Colon (tissue), 2 donors: ENCODE measurements at regions not wholly inside any gene's neighbourhood (a gene's known extent, or its start where the extent isn't known, plus 50 kb on each side); places are given as distances from the start of the nearest gene placed in this dataset.
A peak's percentile ranks its signal among the peaks of the same experiment; 100 is the strongest.
"Not testable (repeated sequence)": the region's sequence is repeated elsewhere in the genome, so short reads cannot be mapped to it uniquely, and the experiment has no call there.

Experiments used
- FAIRE-seq: peaks from 2 replicates; lab custom pipeline; 2012; peaks lifted over from hg19 to GRCh38; lab: Jason Lieb, UNC
- donor health status: control.
- donor health status: control.

GRCh38 chr16:80915079-80915450 lies 91.6 kb downstream of the CMC2 start:
- no peak for FAIRE-seq

- no peak for FAIRE-seq
These were observed 92.2 kb downstream of the CMC2 start for GRCh38 chr16:80914379-80915078.

DNA sequence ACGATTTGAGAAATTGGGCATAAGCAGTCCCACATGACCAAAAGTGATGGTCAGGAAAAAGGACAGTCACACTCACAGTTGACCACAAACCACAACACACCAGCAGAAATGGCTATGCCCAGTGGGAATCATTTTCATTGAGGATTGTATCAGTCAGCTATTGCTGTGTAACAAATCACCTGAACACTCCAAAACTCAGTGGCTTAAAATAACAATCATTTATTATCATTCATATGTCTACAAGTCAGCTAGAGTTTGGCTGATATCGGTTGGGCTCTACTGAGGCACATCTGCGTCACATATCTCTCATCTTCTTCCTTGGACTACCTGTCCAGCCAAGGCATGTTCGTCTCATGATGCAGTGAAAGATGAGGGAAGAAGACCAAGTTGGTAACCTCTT lies 93.3 kb downstream of the CMC2 start:
- FAIRE-seq = no peak

- FAIRE-seq = no peak
These were observed 94.0 kb downstream of the CMC2 start for GRCh38 chr16:80912651-80913050.

DNA sequence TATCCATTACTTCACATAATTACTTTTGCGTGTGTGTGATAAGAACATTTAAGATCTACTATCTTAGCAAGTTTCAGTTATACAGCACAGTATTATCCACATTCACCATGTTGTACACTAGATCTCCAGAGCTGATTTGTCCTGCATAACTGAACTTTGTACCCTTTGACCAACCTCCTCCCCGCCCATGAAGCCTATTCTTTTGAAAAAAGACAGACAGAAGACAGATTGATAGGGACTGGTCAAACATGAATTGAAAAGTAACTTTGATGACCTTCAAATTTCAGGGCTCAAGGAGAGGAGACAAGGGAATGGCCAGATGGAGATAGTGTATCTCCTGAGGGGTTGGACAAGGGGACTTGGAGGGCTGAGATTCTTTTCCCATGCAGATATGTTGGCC lies 96.3 kb downstream of the CMC2 start:
- no peak for FAIRE-seq

DNA sequence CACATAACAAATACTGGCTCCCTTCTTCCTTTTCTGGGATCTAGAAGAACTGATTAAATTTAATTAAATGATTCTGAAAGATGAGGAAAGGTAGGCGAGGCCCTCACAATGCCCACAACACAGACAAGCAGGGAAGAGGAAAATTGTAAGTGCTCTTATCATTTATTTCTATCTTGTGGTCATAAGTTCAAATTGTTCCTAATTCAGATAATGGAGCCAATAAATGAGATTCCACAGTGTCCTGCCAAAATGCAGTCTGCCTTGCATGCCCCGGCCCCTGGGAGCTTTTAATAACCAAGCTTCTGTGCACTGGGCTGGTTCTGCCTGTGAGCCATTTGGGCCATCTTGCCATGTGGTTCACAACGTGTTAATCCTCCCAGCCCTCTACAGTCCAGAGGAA lies 97.0 kb downstream of the CMC2 start:
- no peak for FAIRE-seq

- FAIRE-seq = not testable (repeated sequence)
These were observed 100.5 kb downstream of the CMC2 start for GRCh38 chr16:80906169-80906568.

GRCh38 chr16:80903616-80904015 lies 99.2 kb upstream of the CDYL2 start:
- FAIRE-seq = no peak

DNA sequence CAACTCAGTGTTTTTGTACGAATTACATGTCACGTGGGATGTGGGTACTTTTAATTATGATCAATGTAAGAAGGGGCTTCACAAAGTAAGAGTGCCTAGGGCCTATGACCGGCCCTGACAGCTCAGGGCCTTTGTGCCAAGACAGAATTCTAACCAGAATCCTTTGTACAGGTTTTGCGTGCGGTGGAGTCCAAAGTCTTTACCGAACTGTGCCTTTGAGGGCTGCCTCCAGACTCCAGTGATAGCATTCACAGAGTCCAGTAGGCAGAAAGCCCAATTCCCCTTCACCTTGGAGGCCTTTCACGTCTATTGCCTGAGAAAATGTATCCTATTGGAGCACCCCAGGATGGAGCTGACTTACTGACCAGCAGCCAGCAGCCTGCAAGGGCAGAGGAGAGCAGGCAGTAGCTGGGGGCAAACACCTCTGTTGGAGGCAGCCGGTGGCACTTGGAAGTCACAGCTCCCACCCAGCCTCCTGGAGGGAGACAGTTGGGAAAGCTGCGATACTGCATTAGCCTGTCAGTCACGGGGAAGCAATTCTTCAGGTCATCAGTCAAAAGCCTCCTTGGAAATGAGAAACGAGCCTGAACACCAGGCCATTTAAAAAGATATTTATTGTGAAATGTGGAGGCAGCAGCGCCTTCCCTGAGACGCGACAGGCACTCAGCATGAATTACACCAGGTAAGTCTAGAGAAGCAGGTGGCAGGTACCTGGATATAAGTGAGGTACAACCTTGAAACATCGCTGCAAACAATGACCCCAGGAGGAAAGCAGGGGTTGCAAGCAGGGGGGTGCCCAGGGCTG lies 98.1 kb upstream of the CDYL2 start:
- FAIRE-seq = no peak

DNA sequence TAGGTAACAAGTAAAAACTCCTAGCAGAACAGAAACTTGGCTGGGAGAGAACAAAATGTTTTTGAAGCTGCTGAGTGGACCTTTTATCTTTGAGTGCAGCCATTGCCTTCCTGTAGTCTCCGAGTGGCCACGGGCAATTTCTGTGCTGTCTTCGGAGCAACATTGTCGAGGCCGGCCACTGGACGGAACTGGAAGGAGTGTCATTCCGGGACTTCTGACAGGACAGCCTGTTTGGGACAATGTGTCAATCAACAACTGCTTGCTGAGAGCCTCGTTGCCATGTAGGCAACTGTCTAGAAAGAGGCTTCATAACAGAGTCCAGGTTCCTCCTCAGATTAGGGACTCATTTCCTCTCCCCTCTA lies 96.2 kb upstream of the CDYL2 start:
- no peak for FAIRE-seq

DNA sequence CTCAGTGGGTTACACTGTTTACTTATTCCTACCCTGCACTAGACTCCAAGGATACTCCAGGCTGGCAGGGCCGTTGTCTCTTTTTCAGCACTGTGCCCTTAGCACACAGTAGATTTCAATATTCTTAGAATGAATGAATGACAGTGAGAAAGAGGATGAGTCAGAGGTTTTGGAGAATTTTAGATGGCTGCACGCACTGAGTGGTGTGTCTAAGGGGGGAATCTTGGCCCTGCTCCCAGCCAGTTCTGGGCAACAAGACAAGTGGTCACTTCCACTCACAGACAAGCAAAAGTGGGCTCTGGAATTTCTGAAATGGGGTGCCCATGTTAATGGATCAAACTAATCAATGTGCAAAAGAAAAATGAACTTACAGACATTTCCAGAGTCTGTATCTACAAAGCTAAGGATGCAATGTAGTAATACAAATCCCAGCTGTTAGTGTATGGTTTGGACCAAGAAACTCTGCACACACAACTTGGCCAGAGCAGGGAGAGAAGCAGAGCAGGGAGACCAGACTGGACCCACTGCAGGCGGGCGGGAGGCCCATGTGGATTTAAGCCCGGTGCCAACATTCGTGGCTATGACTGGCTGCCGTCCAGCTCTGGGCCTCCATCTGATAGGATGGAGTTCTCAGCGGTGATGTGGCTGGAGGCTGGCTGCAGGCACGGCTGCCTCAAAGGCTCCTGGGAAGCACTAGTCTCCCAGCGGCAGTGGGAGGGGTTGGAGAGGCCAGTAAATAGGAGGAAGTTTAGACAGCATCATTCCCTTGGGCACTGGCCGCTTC lies 95.6 kb upstream of the CDYL2 start:
- FAIRE-seq = no peak

GRCh38 chr16:80896776-80897175 lies 92.4 kb upstream of the CDYL2 start:
- FAIRE-seq = no peak

DNA sequence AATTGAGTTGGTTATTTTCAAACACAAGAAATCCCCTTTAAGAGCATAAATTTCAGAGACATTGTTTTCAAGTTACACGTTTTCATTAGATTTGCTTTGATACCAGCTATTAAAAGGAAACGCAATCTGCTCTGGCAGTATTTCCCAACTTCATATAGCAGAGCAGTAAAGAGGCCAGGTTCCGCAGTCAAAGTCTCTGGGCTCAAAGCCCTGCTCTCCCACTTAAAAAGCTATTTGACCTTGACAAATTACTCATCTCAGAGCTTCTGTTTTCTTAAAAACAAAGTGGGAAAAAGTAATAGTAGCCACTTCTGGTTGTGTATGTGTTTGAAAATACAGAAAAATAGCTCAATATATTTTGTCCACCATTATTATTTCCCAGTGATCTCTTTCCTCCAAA lies 89.7 kb upstream of the CDYL2 start:
- FAIRE-seq = no peak

DNA sequence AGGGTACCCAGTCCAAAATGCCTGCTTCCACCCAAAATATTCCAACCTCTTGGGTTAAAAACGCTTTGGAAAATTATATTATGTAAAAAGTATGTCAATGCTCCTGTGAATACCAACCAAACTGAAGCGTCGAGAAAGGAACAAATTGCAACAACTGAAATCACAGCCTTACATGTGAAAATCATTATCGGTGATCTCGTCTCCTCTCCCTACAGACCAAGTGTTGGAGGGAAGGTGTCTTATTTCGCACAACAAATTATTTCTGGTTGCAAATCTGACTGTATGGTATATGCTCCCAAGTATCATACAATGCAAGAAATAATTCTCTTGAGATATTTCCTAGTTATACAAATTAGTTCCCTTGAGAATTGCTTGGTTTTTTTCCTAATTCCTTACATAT lies 89.3 kb upstream of the CDYL2 start:
- FAIRE-seq = no peak

- FAIRE-seq = not testable (repeated sequence)
These were observed 88.0 kb upstream of the CDYL2 start for GRCh38 chr16:80892395-80892794.

DNA sequence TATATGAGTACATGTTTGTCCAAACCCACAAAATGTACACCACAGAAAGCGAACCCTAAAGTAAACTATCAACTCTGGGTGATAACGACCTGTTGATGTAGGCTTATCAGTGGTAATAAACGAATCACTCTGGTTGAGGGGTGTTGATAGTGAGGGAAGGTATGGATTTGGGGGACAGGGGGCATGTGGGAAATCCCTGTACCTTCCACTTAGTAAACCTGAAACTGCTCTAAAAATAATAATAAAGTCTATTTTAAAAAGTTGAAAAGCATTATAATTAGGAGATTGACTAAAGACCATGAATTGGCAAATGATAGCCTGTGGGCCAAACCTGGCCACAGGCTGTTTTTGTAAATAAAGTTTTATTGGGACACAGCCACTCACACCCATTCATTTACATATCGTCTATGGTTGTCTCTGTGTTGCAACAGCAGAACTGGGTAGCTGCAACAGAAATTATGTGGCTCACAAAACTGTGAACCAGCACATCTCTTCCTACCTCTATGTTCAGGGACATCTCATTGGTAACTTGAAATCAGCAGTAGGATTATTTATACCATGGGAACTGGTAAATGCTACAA lies 85.5 kb upstream of the CDYL2 start:
- FAIRE-seq = no peak

DNA sequence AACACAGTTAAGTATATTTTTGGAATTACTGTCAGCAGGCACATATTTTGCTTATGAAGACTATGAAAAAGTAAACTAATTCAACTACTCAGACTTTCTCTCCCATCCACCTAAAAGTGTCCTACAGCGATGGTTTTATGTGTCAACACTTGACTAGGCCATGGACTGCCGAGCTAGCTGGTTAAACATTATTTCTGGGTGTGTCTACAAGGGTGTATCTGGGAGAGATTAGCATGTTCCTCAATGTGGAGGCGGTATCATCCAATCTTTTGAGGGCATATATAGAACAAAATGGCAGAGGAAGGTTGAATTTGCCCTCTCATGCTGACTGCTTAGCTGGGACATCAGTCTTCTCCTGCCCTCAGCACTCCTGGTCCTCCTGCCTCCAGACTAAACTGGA lies 82.7 kb upstream of the CDYL2 start:
- peak; percentile 43 for FAIRE-seq

DNA sequence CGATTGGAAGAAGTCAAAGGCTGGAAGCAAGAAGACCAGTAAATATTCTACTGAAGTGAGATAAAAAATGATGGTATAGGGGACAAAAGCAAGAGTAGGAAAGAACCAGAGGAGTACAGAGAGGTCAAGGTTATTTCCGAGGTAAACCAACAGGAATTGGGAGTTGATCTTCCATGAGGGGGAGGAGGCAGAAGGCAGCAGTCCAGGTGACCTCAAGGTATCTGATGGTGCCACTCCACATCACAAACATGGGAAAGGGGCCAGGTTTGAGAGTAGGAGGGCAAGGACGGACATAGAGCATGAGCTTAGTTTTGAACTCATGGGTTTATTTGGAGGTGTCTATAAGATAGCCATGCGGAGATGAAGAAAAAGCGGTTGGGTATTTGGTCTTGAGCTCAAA lies 79.4 kb upstream of the CDYL2 start:
- no peak for FAIRE-seq

GRCh38 chr16:80883159-80883642 lies 78.8 kb upstream of the CDYL2 start:
- no peak for FAIRE-seq

GRCh38 chr16:80875616-80876015 lies 71.2 kb upstream of the CDYL2 start:
- FAIRE-seq = no peak

DNA sequence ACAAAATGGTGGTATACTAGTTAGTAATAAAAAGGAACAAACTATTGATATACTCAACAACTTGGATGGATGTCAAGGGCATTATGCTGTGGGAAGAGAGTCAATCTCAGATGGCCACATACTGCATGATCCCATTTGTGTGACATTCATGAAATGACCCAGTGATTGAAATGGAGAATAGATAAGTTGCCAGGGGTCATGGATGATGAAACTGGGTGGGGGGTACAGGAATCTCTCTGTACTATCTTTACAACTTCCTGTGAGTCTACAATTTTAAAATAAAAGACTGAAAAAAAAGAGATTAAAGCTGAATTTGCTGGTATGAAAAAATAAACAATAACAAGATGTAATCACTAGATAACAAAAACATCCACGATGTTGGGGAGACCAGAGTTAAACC lies 70.5 kb upstream of the CDYL2 start:
- FAIRE-seq = no peak

- FAIRE-seq = no peak
These were observed 57.8 kb upstream of the CDYL2 start for GRCh38 chr16:80862160-80862705.
